Renal cortical epithelial cell (primary cell): ENCODE measurements at regions not wholly inside any gene's neighbourhood (a gene's known extent, or its start where the extent isn't known, plus 50 kb on each side); places are given as distances from the start of the nearest gene placed in this dataset.
A peak's percentile ranks its signal among the peaks of the same experiment; 100 is the strongest.
"Not testable (repeated sequence)": the region's sequence is repeated elsewhere in the genome, so short reads cannot be mapped to it uniquely, and the experiment has no call there.

Experiments
- DNase-seq: peaks from one replicate; pipeline ENCODE4 v3.0.0-alpha.2; 2011; ENCODE audit warnings: low read depth

- no peak for DNase-seq
Observed at GRCh38 chr4:186814535-186815070, 90.9 kb upstream of the FAT1 start.

GRCh38 chr4:186819342-186820086 is 95.9 kb upstream of the FAT1 start:
- no peak for DNase-seq

GRCh38 chr4:186820391-186820891 is 96.8 kb upstream of the FAT1 start:
- DNase-seq = peak; percentile 42

GRCh38 chr4:186823989-186824388 is 100.3 kb upstream of the FAT1 start:
- DNase-seq = no peak

- DNase-seq = no peak
Observed at GRCh38 chr4:186825069-186825468, 101.4 kb upstream of the FAT1 start.

GRCh38 chr4:186826006-186826405 is 102.3 kb upstream of the FAT1 start:
- no peak for DNase-seq

- no peak for DNase-seq
Observed at GRCh38 chr4:186826846-186827533, 103.3 kb upstream of the FAT1 start.

GRCh38 chr4:186827534-186827897 is 103.9 kb upstream of the FAT1 start:
- no peak for DNase-seq

GRCh38 chr4:186829097-186829496 is 105.4 kb upstream of the FAT1 start:
- DNase-seq = no peak

- DNase-seq = peak; percentile 42
Observed at GRCh38 chr4:186829740-186830449, 106.2 kb upstream of the FAT1 start.

- no peak for DNase-seq
Observed at GRCh38 chr4:186831574-186831973, 107.9 kb upstream of the FAT1 start.

GRCh38 chr4:186832906-186833305 is 109.2 kb upstream of the FAT1 start:
- no peak for DNase-seq

GRCh38 chr4:186837463-186837862 is 113.8 kb upstream of the FAT1 start:
- not testable (repeated sequence) for DNase-seq

GRCh38 chr4:186838295-186838694 is 114.6 kb upstream of the FAT1 start:
- DNase-seq = no peak

- DNase-seq = peak; percentile 70
Observed at GRCh38 chr4:186839122-186840037, 115.7 kb upstream of the FAT1 start.

GRCh38 chr4:186840222-186840701 is 116.6 kb upstream of the FAT1 start:
- DNase-seq = no peak

GRCh38 chr4:186840771-186841301 is 117.2 kb upstream of the FAT1 start:
- DNase-seq = no peak

GRCh38 chr4:186844059-186844681 is 120.5 kb upstream of the FAT1 start:
- no peak for DNase-seq

- peak; percentile 93 for DNase-seq
Observed at GRCh38 chr4:186845137-186845842, 121.6 kb upstream of the FAT1 start.

GRCh38 chr4:186846426-186846825 is 122.8 kb upstream of the FAT1 start:
- DNase-seq = no peak
